ENCODE measurements at regions not wholly inside any gene's neighbourhood (a gene's known extent, or its start where the extent isn't known, plus 50 kb on each side); places are given as distances from the start of the nearest gene placed in this dataset.

- TF ChIP-seq, protein P1, sequence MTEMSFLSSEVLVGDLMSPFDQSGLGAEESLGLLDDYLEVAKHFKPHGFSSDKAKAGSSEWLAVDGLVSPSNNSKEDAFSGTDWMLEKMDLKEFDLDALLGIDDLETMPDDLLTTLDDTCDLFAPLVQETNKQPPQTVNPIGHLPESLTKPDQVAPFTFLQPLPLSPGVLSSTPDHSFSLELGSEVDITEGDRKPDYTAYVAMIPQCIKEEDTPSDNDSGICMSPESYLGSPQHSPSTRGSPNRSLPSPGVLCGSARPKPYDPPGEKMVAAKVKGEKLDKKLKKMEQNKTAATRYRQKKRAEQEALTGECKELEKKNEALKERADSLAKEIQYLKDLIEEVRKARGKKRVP (CRISPR knock-in tag; IDR thresholded peaks at IDR 0.05), result no peak
- TF ChIP-seq, protein P2, sequence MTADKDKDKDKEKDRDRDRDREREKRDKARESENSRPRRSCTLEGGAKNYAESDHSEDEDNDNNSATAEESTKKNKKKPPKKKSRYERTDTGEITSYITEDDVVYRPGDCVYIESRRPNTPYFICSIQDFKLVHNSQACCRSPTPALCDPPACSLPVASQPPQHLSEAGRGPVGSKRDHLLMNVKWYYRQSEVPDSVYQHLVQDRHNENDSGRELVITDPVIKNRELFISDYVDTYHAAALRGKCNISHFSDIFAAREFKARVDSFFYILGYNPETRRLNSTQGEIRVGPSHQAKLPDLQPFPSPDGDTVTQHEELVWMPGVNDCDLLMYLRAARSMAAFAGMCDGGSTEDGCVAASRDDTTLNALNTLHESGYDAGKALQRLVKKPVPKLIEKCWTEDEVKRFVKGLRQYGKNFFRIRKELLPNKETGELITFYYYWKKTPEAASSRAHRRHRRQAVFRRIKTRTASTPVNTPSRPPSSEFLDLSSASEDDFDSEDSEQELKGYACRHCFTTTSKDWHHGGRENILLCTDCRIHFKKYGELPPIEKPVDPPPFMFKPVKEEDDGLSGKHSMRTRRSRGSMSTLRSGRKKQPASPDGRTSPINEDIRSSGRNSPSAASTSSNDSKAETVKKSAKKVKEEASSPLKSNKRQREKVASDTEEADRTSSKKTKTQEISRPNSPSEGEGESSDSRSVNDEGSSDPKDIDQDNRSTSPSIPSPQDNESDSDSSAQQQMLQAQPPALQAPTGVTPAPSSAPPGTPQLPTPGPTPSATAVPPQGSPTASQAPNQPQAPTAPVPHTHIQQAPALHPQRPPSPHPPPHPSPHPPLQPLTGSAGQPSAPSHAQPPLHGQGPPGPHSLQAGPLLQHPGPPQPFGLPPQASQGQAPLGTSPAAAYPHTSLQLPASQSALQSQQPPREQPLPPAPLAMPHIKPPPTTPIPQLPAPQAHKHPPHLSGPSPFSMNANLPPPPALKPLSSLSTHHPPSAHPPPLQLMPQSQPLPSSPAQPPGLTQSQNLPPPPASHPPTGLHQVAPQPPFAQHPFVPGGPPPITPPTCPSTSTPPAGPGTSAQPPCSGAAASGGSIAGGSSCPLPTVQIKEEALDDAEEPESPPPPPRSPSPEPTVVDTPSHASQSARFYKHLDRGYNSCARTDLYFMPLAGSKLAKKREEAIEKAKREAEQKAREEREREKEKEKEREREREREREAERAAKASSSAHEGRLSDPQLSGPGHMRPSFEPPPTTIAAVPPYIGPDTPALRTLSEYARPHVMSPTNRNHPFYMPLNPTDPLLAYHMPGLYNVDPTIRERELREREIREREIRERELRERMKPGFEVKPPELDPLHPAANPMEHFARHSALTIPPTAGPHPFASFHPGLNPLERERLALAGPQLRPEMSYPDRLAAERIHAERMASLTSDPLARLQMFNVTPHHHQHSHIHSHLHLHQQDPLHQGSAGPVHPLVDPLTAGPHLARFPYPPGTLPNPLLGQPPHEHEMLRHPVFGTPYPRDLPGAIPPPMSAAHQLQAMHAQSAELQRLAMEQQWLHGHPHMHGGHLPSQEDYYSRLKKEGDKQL (CRISPR knock-in tag; IDR thresholded peaks at IDR 0.05; ENCODE audit: borderline replicate concordance), result no peak
- TF ChIP-seq RREB1 (CRISPR knock-in tag; IDR thresholded peaks at IDR 0.05) (no peak), ZNF212 (CRISPR knock-in tag; IDR thresholded peaks at IDR 0.05) (no peak)
These were observed 1234.6 kb downstream of the SLC16A7 start for GRCh38 chr12:60830381-60830780.

All from K562 (cell line).